ENCODE measurements at regions not wholly inside any gene's neighbourhood (a gene's known extent, or its start where the extent isn't known, plus 50 kb on each side); places are given as distances from the start of the nearest gene placed in this dataset.
A peak's percentile ranks its signal among the peaks of the same experiment; 100 is the strongest.

DNA sequence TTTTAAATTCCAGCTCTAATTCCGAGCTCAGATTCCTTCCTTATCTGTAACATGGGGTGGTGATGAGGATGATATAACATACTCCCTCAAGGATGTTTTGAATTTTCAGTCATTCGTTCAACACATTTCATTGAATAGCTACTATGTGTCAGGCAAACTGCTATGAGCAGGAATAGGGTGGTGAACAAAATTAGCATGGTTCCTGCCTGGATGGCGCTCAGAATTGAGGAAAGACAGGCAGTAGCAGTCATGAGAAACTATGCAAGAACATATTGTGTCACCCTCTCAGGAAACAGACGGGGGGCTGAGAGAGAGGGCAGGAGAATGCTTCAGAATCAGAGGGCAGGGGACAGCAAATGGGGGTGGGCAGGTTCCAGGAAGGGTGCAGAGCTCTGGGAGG is 265.2 kb downstream of the NSG2 start:
- DNase-seq, result no peak
- TF ChIP-seq POLR2A (IDR thresholded peaks at IDR 0.05; ENCODE audit: low read length), result no peak
- TF ChIP-seq GATA1 (IDR thresholded peaks at IDR 0.05; ENCODE audit: low read depth, low read length), result no peak

GRCh38 chr5:174311121-174311520 is 265.6 kb downstream of the NSG2 start:
- DNase-seq, result no peak
- no peak for TF ChIP-seq GATA1 (IDR thresholded peaks at IDR 0.05; ENCODE audit: low read depth, low read length)
- TF ChIP-seq POLR2A (IDR thresholded peaks at IDR 0.05; ENCODE audit: low read length), result no peak

- TF ChIP-seq GATA1 (IDR thresholded peaks at IDR 0.05; ENCODE audit: low read depth, low read length) (no peak), POLR2A (IDR thresholded peaks at IDR 0.05; ENCODE audit: low read length) (no peak)
- DNase-seq, result peak; percentile 48 to 70
Measured at GRCh38 chr5:174311531-174312269, 266.2 kb downstream of the NSG2 start.

DNA sequence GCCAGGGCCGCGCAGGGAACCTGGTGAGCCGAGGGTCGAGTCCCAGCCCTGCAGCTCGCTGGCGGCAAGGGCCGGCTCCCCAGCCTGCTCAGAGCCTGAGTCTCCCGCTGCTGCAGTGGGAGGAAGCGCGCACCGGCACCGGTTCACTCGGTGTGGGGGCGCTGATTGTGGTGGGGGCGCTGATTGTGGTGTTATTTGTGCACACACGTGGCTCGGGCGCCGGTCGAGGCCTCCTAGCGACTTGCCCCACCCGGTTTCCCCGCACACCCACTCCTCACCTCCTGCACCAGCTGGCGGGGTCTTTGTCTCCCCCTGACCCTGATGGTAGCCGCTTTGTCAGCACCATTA is 266.7 kb downstream of the NSG2 start:
- DNase-seq, result no peak
- TF ChIP-seq GATA1 (IDR thresholded peaks at IDR 0.05; ENCODE audit: low read depth, low read length) (no peak), POLR2A (IDR thresholded peaks at IDR 0.05; ENCODE audit: low read length) (no peak)

GRCh38 chr5:174312641-174313040 is 267.1 kb downstream of the NSG2 start:
- TF ChIP-seq POLR2A (IDR thresholded peaks at IDR 0.05; ENCODE audit: low read length), result no peak
- no peak for TF ChIP-seq GATA1 (IDR thresholded peaks at IDR 0.05; ENCODE audit: low read depth, low read length)
- DNase-seq, result no peak

GRCh38 chr5:174313615-174314014 is 268.1 kb downstream of the NSG2 start:
- no peak for DNase-seq
- no peak for TF ChIP-seq GATA1 (IDR thresholded peaks at IDR 0.05; ENCODE audit: low read depth, low read length)

DNA sequence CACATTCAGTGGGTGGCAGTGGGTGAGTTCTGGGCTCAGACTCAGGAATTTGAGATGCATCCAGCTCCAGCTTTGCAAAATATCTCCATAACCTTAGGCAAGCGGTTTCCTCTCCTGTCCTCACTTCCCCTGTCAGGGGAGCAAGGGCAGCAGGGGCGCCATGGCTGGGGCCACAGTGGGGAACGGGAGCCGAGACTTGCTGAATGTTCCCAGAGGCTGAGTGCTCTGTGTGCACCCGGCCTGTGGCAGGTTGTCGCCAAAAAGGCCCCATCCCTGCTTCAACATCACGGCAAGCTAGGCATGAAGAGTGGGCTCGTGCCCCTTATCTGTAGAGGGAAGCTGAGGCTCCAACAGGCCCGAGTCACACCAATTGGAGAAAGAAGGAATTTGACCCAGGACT is 268.8 kb downstream of the NSG2 start:
- no peak for DNase-seq
- no peak for TF ChIP-seq POLR2A (IDR thresholded peaks at IDR 0.05; ENCODE audit: low read length)
- TF ChIP-seq GATA1 (IDR thresholded peaks at IDR 0.05; ENCODE audit: low read depth, low read length), result no peak

DNA sequence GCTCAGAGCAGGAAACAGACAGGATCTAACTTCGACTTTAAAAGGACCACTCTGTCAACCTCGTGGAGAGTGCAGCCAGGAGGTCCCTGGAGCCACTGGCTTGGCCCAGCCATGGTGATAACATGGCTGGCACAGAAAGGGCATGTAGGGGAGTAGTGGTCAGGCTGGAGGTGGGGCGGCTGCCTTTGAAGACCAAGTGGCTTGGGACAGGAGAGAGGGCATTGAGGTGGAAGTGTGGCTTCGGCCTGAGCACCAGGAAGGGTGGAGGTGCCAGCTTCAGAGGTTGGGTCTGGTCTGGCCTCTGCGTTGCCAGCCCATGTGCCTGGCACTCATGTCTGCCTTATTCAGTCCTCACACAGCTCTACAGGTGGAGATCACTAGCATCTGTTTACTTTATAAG is 270.0 kb downstream of the NSG2 start:
- DNase-seq, result no peak
- TF ChIP-seq GATA1 (IDR thresholded peaks at IDR 0.05; ENCODE audit: low read depth, low read length) (no peak), POLR2A (IDR thresholded peaks at IDR 0.05; ENCODE audit: low read length) (no peak)

DNA sequence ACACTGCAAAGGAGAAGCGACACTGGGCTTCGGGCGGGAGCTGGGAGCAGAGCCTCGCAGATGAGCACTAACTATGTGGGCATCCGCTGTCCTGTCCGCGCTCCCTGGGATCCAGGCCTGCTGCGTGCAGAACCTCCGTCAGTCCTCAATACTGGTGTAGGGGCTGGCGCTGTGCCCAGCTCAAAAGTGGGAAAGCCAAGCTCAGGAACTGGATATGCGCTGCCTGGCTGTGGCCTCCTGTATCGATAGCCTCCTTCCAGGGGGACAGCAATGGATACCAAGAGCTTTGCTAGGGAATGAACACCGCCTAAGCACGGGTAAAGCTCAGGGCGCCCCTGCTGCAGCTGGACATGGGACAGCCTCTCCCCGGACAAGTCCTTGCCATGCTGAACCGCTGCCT is 270.4 kb downstream of the NSG2 start:
- TF ChIP-seq GATA1 (IDR thresholded peaks at IDR 0.05; ENCODE audit: low read depth, low read length) (no peak), POLR2A (IDR thresholded peaks at IDR 0.05; ENCODE audit: low read length) (no peak)
- no peak for DNase-seq

DNA sequence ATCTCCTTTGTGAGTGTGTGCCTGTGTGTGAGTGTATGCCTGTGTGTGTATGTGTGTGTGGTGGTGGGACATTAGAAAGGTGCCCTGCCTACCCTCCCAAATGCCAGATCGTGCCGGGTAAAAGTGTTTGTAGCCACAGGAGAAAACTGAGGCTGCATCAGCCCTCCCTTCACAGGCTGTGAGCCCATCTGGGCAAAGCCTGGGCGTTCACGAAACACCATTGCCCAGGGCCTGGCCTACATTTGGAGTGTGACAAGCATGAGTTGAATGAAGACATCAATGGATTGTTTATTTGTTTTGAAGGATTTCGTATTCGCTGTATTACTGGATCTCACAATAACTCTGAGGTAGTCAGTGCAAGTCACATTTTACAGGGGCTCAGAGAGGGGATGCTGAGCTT is 270.8 kb downstream of the NSG2 start:
- TF ChIP-seq GATA1 (IDR thresholded peaks at IDR 0.05; ENCODE audit: low read depth, low read length) (no peak), POLR2A (IDR thresholded peaks at IDR 0.05; ENCODE audit: low read length) (no peak)

GRCh38 chr5:174317256-174317894 is 271.9 kb downstream of the NSG2 start:
- DNase-seq, result peak in 1 of 2 experiments; percentile 24
- TF ChIP-seq POLR2A (IDR thresholded peaks at IDR 0.05; ENCODE audit: low read length), result no peak
- TF ChIP-seq GATA1 (IDR thresholded peaks at IDR 0.05; ENCODE audit: low read depth, low read length), result no peak

More for the DNA sequence above, 270.8 kb downstream of the NSG2 start:
- DNase-seq, result no peak

DNA sequence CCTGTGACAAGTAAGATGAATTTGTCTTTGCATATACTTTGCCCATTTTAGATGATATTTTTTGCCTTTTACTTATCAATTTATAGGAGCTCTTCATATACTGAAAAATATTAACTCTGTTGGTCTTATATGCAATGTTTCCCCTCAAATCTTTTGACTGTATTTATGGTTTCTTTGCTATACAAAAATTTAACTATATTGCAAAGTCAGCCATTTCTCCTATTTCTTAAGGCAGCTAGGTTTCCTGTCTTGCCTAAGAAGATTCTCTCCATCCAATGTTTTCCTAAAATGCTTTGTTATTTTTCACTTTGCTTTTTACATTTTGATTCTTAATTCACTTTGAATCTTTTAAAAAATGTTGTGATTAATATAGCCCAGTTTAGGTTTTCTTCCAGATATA is 273.1 kb downstream of the NSG2 start:
- TF ChIP-seq GATA1 (IDR thresholded peaks at IDR 0.05; ENCODE audit: low read depth, low read length) (no peak), POLR2A (IDR thresholded peaks at IDR 0.05; ENCODE audit: low read length) (no peak)
- no peak for DNase-seq

DNA sequence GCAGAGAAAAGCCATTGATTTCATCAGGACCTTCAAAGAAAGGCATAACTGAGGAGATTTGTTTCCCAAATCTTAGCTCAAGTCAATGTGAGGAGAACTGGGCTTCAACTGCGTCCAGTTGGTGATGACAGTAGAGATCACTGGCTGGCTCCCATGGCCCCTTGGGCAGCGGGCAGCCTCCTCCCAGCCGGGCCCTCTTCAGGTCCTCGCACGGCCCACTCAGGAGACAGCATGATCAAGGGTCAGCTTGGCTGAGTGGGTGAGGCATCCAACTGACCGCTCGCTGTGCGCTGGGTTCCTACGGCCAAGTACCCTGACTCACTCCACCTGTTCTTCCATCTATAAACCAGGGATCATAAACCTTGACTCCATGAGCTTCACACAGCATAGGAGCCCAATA is 274.0 kb downstream of the NSG2 start:
- no peak for TF ChIP-seq GATA1 (IDR thresholded peaks at IDR 0.05; ENCODE audit: low read depth, low read length)
- TF ChIP-seq POLR2A (IDR thresholded peaks at IDR 0.05; ENCODE audit: low read length), result no peak

GRCh38 chr5:174320051-174320450 is 274.5 kb downstream of the NSG2 start:
- no peak for DNase-seq
- no peak for TF ChIP-seq GATA1 (IDR thresholded peaks at IDR 0.05; ENCODE audit: low read depth, low read length)
- TF ChIP-seq POLR2A (IDR thresholded peaks at IDR 0.05; ENCODE audit: low read length), result no peak

More for the DNA sequence above, 274.0 kb downstream of the NSG2 start:
- no peak for DNase-seq

DNA sequence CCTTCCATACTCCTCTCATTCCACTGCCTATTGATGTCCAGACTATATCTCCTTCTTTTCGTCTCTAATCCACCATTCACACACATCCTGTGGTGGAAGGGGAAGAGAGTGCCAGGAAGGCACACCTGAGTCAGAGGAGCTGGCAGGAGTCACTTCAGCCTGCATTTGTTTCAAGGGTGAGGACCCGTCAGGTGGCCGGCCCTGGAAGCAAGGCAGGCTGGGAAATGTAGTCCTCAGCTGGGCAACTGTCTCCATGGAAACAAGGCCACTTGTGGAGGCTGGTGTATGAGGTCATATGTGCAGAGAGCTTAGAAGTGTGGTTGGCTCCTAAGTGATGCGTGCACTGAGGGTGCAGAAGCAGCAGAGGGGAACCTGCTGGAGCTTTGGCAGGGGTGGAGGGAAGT is 278.4 kb downstream of the NSG2 start:
- TF ChIP-seq GATA1 (IDR thresholded peaks at IDR 0.05; ENCODE audit: low read depth, low read length) (no peak), POLR2A (IDR thresholded peaks at IDR 0.05; ENCODE audit: low read length) (no peak)
- DNase-seq, result peak; percentile 5 to 21

All from erythroblast (primary cell).